GM12892 (cell line): ENCODE measurements at regions not wholly inside any gene's neighbourhood (a gene's known extent, or its start where the extent isn't known, plus 50 kb on each side); places are given as distances from the start of the nearest gene placed in this dataset.
A peak's percentile ranks its signal among the peaks of the same experiment; 100 is the strongest.
"Not testable (repeated sequence)": the region's sequence is repeated elsewhere in the genome, so short reads cannot be mapped to it uniquely, and the experiment has no call there.

Source experiments
- DNase-seq: peaks from one replicate; pipeline ENCODE4 v3.0.0; 2011; ENCODE audit not compliant: insufficient read length
- FAIRE-seq: peaks from 2 replicates; lab custom pipeline; 2011; peaks lifted over from hg19 to GRCh38; lab: Jason Lieb, UNC
- POLR2A ChIP-seq: IDR thresholded peaks from 2 replicates; pipeline ENCODE4 v1.6.1; 2011; ENCODE audit warnings: low read depth, low read length, control low read depth
- POLR2AphosphoS5 ChIP-seq: IDR thresholded peaks from 2 replicates; pipeline ENCODE4 v1.6.1; 2011; ENCODE audit warnings: low read depth, low read length, control low read depth
- TAF1 ChIP-seq: IDR thresholded peaks from 2 replicates; pipeline ENCODE4 v1.6.1; 2011; ENCODE audit warnings: low read depth, mild to moderate bottlenecking, control low read depth, low read length, borderline replicate concordance

- DNase-seq, FAIRE-seq: not testable (repeated sequence)
- peak; percentile 88 for TF ChIP-seq POLR2AphosphoS5
- TF ChIP-seq POLR2A, result peak; percentile 89
Measured at GRCh38 chr6:27824211-27825024, 87.8 kb downstream of the OR2B2 start.

- peak; percentile 100 for FAIRE-seq
- DNase-seq, result not testable (repeated sequence)
Measured at GRCh38 chr6:27823714-27824210, 88.4 kb downstream of the OR2B2 start.

GRCh38 chr6:27816906-27817305, 95.3 kb downstream of the OR2B2 start:
- FAIRE-seq (no peak), DNase-seq (no peak)
- TF ChIP-seq POLR2AphosphoS5 (no peak), TAF1 (no peak), POLR2A (no peak)

- no peak for FAIRE-seq
- DNase-seq, result no peak
- TF ChIP-seq POLR2AphosphoS5, result peak; percentile 91
- no peak for TF ChIP-seq TAF1
- peak; percentile 86 for TF ChIP-seq POLR2A
Measured at GRCh38 chr6:27814665-27815424, 97.4 kb downstream of the OR2B2 start.

GRCh38 chr6:27814415-27814664, 97.9 kb downstream of the OR2B2 start:
- FAIRE-seq, result peak; percentile 97
- DNase-seq, result not testable (repeated sequence)

- no peak for FAIRE-seq
- no peak for DNase-seq
- TF ChIP-seq TAF1 (no peak), POLR2A (no peak), POLR2AphosphoS5 (no peak)
Measured at GRCh38 chr6:27812805-27813492, 99.2 kb downstream of the OR2B2 start.

- DNase-seq (no peak), FAIRE-seq (no peak)
- no peak for TF ChIP-seq POLR2AphosphoS5
- TF ChIP-seq TAF1, result no peak
Measured at GRCh38 chr6:27812078-27812804, 100.0 kb downstream of the OR2B2 start.

- no peak for FAIRE-seq
Measured at GRCh38 chr6:27811451-27811772, 100.8 kb downstream of the OR2B2 start.

GRCh38 chr6:27810768-27811450, 101.3 kb downstream of the OR2B2 start:
- DNase-seq (no peak), FAIRE-seq (no peak)
- TF ChIP-seq TAF1 (no peak), POLR2A (no peak), POLR2AphosphoS5 (no peak)

More at GRCh38 chr6:27811451-27811772, 100.8 kb downstream of the OR2B2 start:
- TF ChIP-seq POLR2A (no peak), TAF1 (no peak), POLR2AphosphoS5 (no peak)
- DNase-seq, result no peak

GRCh38 chr6:27809939-27810767, 102.0 kb downstream of the OR2B2 start:
- FAIRE-seq (peak; percentile 71), DNase-seq (no peak)
- TF ChIP-seq TAF1, result peak; percentile 86; the same call in 1 of the 2 replicates
- peak; percentile 100 for TF ChIP-seq POLR2AphosphoS5
- TF ChIP-seq POLR2A, result peak; percentile 100
